H1 (cell line): ENCODE measurements at regions not wholly inside any gene's neighbourhood (a gene's known extent, or its start where the extent isn't known, plus 50 kb on each side); places are given as distances from the start of the nearest gene placed in this dataset.

Experiments used
- CHD7 ChIP-seq: fragments of 300-600 bp; sonication (generic); IDR thresholded peaks from 2 replicates; pipeline ENCODE4 v1.7.1; 2012; ENCODE audit warnings: low read length, moderate library complexity, mild to moderate bottlenecking, inconsistent platforms; ENCODE audit not compliant: insufficient replicate concordance

- TF ChIP-seq CHD7 = no peak
Measured at GRCh38 chr21:20644552-20644951, 353.7 kb upstream of the NCAM2 start (continued).
